CD14-positive monocyte (primary cell): ENCODE measurements at regions not wholly inside any gene's neighbourhood (a gene's known extent, or its start where the extent isn't known, plus 50 kb on each side); places are given as distances from the start of the nearest gene placed in this dataset.

Experiments used
- DNase-seq, 3 donors: peaks; one replicate each; pipeline ENCODE4 v3.0.0-alpha.2; 2011 to 2022
- H2AFZ ChIP-seq: 2 replicates; pipeline ENCODE4 v1.6.0; 2012; ENCODE audit warnings: mild to moderate bottlenecking, low read depth, low read length, inconsistent platforms; ENCODE audit not compliant: insufficient read depth, poor library complexity, severe bottlenecking
- H3K27ac ChIP-seq, 2 donors: 1 replicate in 1 of 2; 2 replicates in 1 of 2; pipeline ENCODE4 v1.5.1; 2012 to 2013; ENCODE audit warnings: low read length in 2 of 2, control low read depth in 1 of 2, inconsistent platforms in 1 of 2, low read depth in 1 of 2, mild to moderate bottlenecking in 1 of 2
- H3K27me3 ChIP-seq, 2 donors: one replicate each; pipeline versions ENCODE4 v1.6.0 to v1.6.1; 2011 to 2013; ENCODE audit warnings: low read length in 2 of 2; ENCODE audit not compliant: control insufficient read depth in 2 of 2, insufficient read depth in 2 of 2
- H3K36me3 ChIP-seq, 2 donors: replicated peaks in 1 of 2; 1 replicate in 1 of 2; 2 replicates in 1 of 2; pipeline versions ENCODE4 v1.5.1 to v1.6.1; 2012 to 2013; ENCODE audit warnings: low read length in 2 of 2, control low read depth in 1 of 2, inconsistent platforms in 1 of 2, mild to moderate bottlenecking in 1 of 2; ENCODE audit not compliant: insufficient read depth in 2 of 2, control insufficient read depth in 1 of 2
- H3K4me1 ChIP-seq, 2 donors: 1 replicate in 1 of 2; 2 replicates in 1 of 2; pipeline versions ENCODE4 v1.5.1 to v1.6.1; 2012 to 2013; ENCODE audit warnings: low read length in 2 of 2, control low read depth in 1 of 2, inconsistent platforms in 1 of 2, mild to moderate bottlenecking in 1 of 2, moderate library complexity in 1 of 2; ENCODE audit not compliant: insufficient read depth in 2 of 2, control insufficient read depth in 1 of 2
- H3K4me2 ChIP-seq: replicated peaks from 2 replicates; pipeline ENCODE3; 2012; ENCODE audit warnings: low read length, moderate library complexity, mild to moderate bottlenecking; ENCODE audit not compliant: poor library complexity, severe bottlenecking; ENCODE audit errors: extremely low read depth
- H3K4me3 ChIP-seq, 3 experiments: fragments of 200-600 bp in 1 of 3; sonication (generic) in 1 of 3; replicated peaks in 1 of 3; 1 replicate in 2 of 3; 2 replicates in 1 of 3; pipeline ENCODE4 v1.5.1; 2011 to 2013; ENCODE audit warnings: low read length in 3 of 3, mild to moderate bottlenecking in 3 of 3, control low read depth in 2 of 3, low read depth in 2 of 3, inconsistent platforms in 1 of 3, moderate library complexity in 1 of 3
- H3K79me2 ChIP-seq: 2 replicates; pipeline ENCODE4 v1.6.0; 2012; ENCODE audit warnings: mild to moderate bottlenecking, control low read depth, inconsistent platforms, low read length, moderate library complexity; ENCODE audit not compliant: insufficient read depth
- H3K9ac ChIP-seq: 2 replicates; pipeline ENCODE4 v1.6.0; 2017; ENCODE audit warnings: low read length, mild to moderate bottlenecking; ENCODE audit not compliant: insufficient read depth, poor library complexity, severe bottlenecking
- H3K9me3 ChIP-seq, 2 donors: replicated peaks in 1 of 2; 1 replicate in 1 of 2; 2 replicates in 1 of 2; pipeline versions ENCODE4 v1.5.1 to v1.6.1; 2012 to 2013; ENCODE audit warnings: low read length in 2 of 2, control low read depth in 1 of 2; ENCODE audit not compliant: control insufficient read depth in 1 of 2, insufficient read depth in 1 of 2
- H4K20me1 ChIP-seq: 2 replicates; pipeline ENCODE4 v1.6.0; 2012; ENCODE audit warnings: mild to moderate bottlenecking, low read length, control low read depth, moderate library complexity; ENCODE audit not compliant: insufficient read depth
- H3K27ac Mint-ChIP-seq, 7 donors: one replicate each; pipeline ENCODE4 v1.8.0; 2020; ENCODE audit warnings: mild to moderate bottlenecking in 7 of 7, mixed read lengths in 7 of 7, moderate library complexity in 6 of 7, inconsistent platforms in 2 of 7
- H3K27me3 Mint-ChIP-seq, 3 donors: one replicate each; pipeline ENCODE4 v1.8.0; 2021 to 2022; ENCODE audit warnings: low read depth in 3 of 3, mild to moderate bottlenecking in 3 of 3, mixed read lengths in 3 of 3, moderate library complexity in 3 of 3, inconsistent platforms in 1 of 3
- H3K36me3 Mint-ChIP-seq, 2 donors: one replicate each; pipeline ENCODE4 v1.8.0; 2020; ENCODE audit warnings: mixed read lengths in 2 of 2, inconsistent platforms in 1 of 2, mild to moderate bottlenecking in 1 of 2
- H3K4me1 Mint-ChIP-seq: one replicate; pipeline ENCODE4 v1.8.0; 2020; ENCODE audit warnings: mild to moderate bottlenecking, mixed read lengths
- H3K4me3 Mint-ChIP-seq, 2 donors: one replicate each; pipeline ENCODE4 v1.8.0; 2020; ENCODE audit warnings: mild to moderate bottlenecking in 2 of 2, mixed read lengths in 2 of 2, moderate library complexity in 1 of 2
- H3K9me3 Mint-ChIP-seq, 7 donors: one replicate each; pipeline ENCODE4 v1.8.0; 2020 to 2022; ENCODE audit warnings: mixed read lengths in 7 of 7, mild to moderate bottlenecking in 6 of 7, moderate library complexity in 6 of 7, inconsistent platforms in 2 of 7
- WGBS: methylation state at CpG from one replicate; pipeline ENCODE4 v1.1.5; 2013; ENCODE audit warnings: missing lambda C conversion rate; ENCODE audit not compliant: insufficient coverage; 5-methylcytosine and 5-hydroxymethylcytosine counted together
- intact Hi-C, 2 donors: fragments of 100-400 bp; cut with micrococcal nuclease; formaldehyde crosslinking; loops; one replicate each; pipeline versions ENCODE4 v1.15.0 to v1.15.1; 2023
- TF ChIP-seq, protein P1 (sequence below): fragments of 200-600 bp; IDR thresholded peaks from one replicate; pipeline ENCODE4 v1.8.0; 2022; ENCODE audit warnings: antibody characterized with exemption, mild to moderate bottlenecking

DNA sequence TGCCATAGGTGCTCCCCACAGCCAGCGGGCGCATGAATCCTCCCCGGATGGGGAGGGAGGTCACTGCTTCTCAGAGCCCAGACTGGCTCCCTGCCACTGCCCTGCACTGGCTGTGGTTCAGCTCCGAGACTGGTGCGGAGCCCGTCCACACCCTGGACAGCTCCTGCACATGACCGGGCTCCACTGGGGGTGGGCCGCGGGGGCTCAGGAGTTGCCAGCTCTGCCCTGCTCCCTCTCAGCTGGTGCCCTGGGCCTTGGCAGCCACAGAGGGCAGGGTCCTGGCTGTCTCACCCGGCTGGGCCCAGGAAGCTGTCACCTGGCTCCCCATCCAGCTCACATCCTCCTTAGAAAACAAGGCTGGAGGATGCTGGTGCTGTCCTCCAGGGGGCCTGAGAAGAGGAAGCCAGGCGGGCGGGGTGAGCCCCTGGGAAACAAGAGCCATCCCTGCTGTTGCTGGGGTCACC is 64.9 kb upstream of the ADRA2C start:
- H3K9me3 ChIP-seq = peaks cover 3 to 8% of the 10 kb centered on the region in 2 donors
- DNase-seq = no peak
- TF ChIP-seq, protein P1, sequence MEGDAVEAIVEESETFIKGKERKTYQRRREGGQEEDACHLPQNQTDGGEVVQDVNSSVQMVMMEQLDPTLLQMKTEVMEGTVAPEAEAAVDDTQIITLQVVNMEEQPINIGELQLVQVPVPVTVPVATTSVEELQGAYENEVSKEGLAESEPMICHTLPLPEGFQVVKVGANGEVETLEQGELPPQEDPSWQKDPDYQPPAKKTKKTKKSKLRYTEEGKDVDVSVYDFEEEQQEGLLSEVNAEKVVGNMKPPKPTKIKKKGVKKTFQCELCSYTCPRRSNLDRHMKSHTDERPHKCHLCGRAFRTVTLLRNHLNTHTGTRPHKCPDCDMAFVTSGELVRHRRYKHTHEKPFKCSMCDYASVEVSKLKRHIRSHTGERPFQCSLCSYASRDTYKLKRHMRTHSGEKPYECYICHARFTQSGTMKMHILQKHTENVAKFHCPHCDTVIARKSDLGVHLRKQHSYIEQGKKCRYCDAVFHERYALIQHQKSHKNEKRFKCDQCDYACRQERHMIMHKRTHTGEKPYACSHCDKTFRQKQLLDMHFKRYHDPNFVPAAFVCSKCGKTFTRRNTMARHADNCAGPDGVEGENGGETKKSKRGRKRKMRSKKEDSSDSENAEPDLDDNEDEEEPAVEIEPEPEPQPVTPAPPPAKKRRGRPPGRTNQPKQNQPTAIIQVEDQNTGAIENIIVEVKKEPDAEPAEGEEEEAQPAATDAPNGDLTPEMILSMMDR = no peak
- H3K4me2 ChIP-seq = no peak overlapping the region
- Mint-ChIP-seq H3K27ac (no peak overlapping the region), H3K27me3 (peaks cover 11 to 44% (median 19%) of the 10 kb centered on the region in 3 donors), H3K36me3 (no peaks in the 10 kb centered on the region), H3K4me1 (peaks cover 4% of the 10 kb centered on the region), H3K4me3 (no peak overlapping the region), H3K9me3 (peaks cover 2 to 11% (median 6%) of the 10 kb centered on the region in 7 donors)
- no peaks in the 10 kb centered on the region for H3K4me1 ChIP-seq
- H3K27me3 ChIP-seq = peaks cover 0 to 18% of the 10 kb centered on the region in 2 donors
- no peaks in the 10 kb centered on the region for H4K20me1 ChIP-seq
- no peak overlapping the region for H3K4me3 ChIP-seq
- no peaks in the 10 kb centered on the region for H3K79me2 ChIP-seq
- WGBS = 80% methylated on average over 11 of the region's 12 CpGs
- no peak overlapping the region for H3K27ac ChIP-seq
- H3K9ac ChIP-seq = no peak overlapping the region
- no peaks in the 10 kb centered on the region for H3K36me3 ChIP-seq
- intact Hi-C loops = no loop called here
- H2AFZ ChIP-seq = no peak overlapping the region

DNA sequence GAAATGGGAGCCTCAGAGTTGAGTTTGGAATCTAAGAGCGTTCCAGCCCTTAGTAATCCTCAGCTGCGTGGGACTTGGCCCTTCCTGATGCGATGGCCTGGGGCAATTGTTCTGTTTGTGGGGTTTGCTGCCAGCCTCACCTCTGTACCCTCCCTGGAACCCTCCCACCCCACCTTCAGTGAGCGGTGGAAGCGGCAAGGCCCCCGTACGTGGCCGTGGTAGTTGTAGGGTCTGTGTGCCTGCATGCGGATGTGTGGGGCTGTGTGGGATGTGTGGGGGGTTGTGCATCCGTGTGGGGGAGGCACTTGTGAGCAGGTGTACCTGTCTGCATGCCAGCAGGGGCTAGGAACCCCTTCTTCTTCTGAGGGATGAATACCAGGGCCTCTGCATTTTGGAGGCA is 65.4 kb upstream of the ADRA2C start:
- no peak for DNase-seq
- 85% methylated on average over 2 of the region's 10 CpGs for WGBS
- no peak overlapping the region for H3K4me3 ChIP-seq
- H3K79me2 ChIP-seq = no peaks in the 10 kb centered on the region
- Mint-ChIP-seq H3K36me3 (no peaks in the 10 kb centered on the region), H3K27me3 (peaks cover 13 to 44% (median 19%) of the 10 kb centered on the region in 3 donors), H3K4me3 (no peak overlapping the region), H3K27ac (no peak overlapping the region), H3K9me3 (peaks cover 3 to 11% (median 6%) of the 10 kb centered on the region in 7 donors), H3K4me1 (peaks cover 3% of the 10 kb centered on the region)
- no peak overlapping the region for H2AFZ ChIP-seq
- no peak overlapping the region for H3K9ac ChIP-seq
- H3K9me3 ChIP-seq = peaks cover 3 to 10% of the 10 kb centered on the region in 2 donors
- H4K20me1 ChIP-seq = no peaks in the 10 kb centered on the region
- intact Hi-C loops = no loop called here
- H3K27me3 ChIP-seq = peaks cover 0 to 18% of the 10 kb centered on the region in 2 donors
- no peaks in the 10 kb centered on the region for H3K36me3 ChIP-seq
- H3K4me1 ChIP-seq = no peaks in the 10 kb centered on the region
- TF ChIP-seq, protein P1 = no peak
- no peak overlapping the region for H3K27ac ChIP-seq
- H3K4me2 ChIP-seq = no peak overlapping the region
